Urinary bladder (tissue), 3 donors: ENCODE measurements at regions not wholly inside any gene's neighbourhood (a gene's known extent, or its start where the extent isn't known, plus 50 kb on each side); places are given as distances from the start of the nearest gene placed in this dataset.
"Not testable (repeated sequence)": the region's sequence is repeated elsewhere in the genome, so short reads cannot be mapped to it uniquely, and the experiment has no call there.

Source experiments
- DNase-seq: peaks from one replicate; pipeline ENCODE4 v3.0.0-alpha.2; 2015; ENCODE audit errors: extremely low spot score
- H3K27ac ChIP-seq: one replicate; pipeline ENCODE4 v1.5.1; 2013; ENCODE audit warnings: low read depth, mild to moderate bottlenecking, moderate library complexity
- H3K36me3 ChIP-seq: one replicate; pipeline ENCODE4 v1.6.1; 2013; ENCODE audit warnings: mild to moderate bottlenecking, moderate library complexity; ENCODE audit not compliant: insufficient read depth
- H3K4me1 ChIP-seq: one replicate; pipeline ENCODE4 v1.6.1; 2013; ENCODE audit warnings: mild to moderate bottlenecking, moderate library complexity; ENCODE audit not compliant: insufficient read depth
- H3K4me3 ChIP-seq: one replicate; pipeline ENCODE4 v1.5.1; 2013; ENCODE audit warnings: low read depth, low read length
- WGBS: extraction: QIAGEN DNeasy Blood & Tissue Kit; methylation state at CpG from one replicate; pipeline ENCODE4 v1.1.7; 2013; 5-methylcytosine and 5-hydroxymethylcytosine counted together
- donor health status: healthy with polysubstance abuse.
- donor health status: healthy.

DNA sequence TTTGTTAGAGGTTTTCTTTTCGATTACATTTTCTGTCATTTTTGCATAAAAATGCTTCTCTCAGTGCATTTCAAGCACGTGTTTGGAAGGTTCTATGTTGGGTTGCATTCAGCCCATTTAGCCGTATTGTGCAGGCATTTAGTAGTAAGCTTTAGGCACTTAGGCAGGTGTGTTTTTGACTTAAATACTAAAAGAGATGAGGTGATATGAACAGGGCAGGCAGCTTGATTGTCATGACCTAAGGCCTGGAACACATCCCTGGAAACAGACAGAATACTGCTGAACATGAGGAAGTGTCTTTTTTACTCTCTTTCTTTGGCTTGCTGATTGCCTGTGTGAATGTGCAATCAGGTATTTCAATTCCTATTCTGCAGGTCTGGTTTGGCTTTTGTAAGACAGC, 610.5 kb upstream of the MAN1A1 start:
- Histone ChIP-seq H3K4me1 (no peaks in the 10 kb centered on the region), H3K27ac (no peak overlapping the region), H3K36me3 (no peaks in the 10 kb centered on the region), H3K4me3 (no peak overlapping the region)
- 62% methylated on average over 3 of the region's 3 CpGs for WGBS
- DNase-seq: no peak

- DNase-seq: no peak
- Histone ChIP-seq H3K4me3 (no peak overlapping the region), H3K4me1 (no peaks in the 10 kb centered on the region), H3K27ac (no peak overlapping the region), H3K36me3 (no peaks in the 10 kb centered on the region)
- WGBS: 92% methylated on average over 3 of the region's 3 CpGs
Observed at GRCh38 chr6:119957195-119957594, 607.6 kb upstream of the MAN1A1 start.

DNA sequence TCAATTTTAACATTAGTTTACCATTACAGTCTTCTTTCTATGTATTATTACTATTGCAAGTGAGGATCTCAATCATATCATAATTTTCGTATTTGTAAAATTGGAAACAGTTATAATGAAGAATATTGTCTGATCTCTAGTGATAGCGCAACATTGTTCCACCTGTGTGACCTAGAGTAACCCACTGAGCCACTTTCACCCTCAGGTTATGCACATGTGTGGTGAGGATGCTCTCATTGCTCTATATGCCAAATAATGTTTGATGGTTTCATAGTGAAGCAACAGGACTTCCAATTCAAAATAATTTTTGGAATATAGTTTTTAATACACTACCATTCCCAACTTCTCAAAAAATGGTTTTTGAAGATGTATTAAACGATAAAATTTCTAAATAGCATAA, 603.1 kb upstream of the MAN1A1 start:
- no peaks in the 10 kb centered on the region for H3K36me3 ChIP-seq
- 93% methylated on average over 3 of the region's 3 CpGs for WGBS
- no peak overlapping the region for H3K27ac ChIP-seq
- H3K4me1 ChIP-seq: no peaks in the 10 kb centered on the region
- H3K4me3 ChIP-seq: no peak overlapping the region
- no peak for DNase-seq

DNA sequence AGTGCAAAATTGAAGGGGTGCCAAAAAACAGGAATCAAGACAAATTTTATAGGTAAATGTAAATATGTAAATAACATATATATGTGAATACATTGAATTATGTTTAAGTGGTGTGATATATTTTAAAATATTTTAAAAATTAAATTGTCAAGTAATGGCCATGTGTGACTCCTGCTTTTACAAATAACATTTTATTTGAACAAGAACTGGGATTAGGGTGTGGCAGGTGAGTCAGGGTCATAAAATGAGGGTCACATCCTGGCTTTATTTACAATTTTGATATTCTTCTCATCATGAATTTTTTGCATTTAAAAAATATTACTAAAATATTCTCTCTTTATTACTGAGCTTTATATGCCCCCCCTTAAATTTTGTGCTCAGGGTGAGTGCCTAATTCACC, 601.1 kb upstream of the MAN1A1 start:
- DNase-seq: no peak
- Histone ChIP-seq H3K4me1 (no peaks in the 10 kb centered on the region), H3K27ac (no peak overlapping the region), H3K4me3 (no peak overlapping the region), H3K36me3 (no peaks in the 10 kb centered on the region)

GRCh38 chr6:119942078-119942752, 592.7 kb upstream of the MAN1A1 start:
- Histone ChIP-seq H3K36me3 (no peaks in the 10 kb centered on the region), H3K27ac (no peak overlapping the region), H3K4me1 (no peaks in the 10 kb centered on the region), H3K4me3 (no peak overlapping the region)
- 91% methylated on average over 3 of the region's 3 CpGs for WGBS
- no peak for DNase-seq

DNA sequence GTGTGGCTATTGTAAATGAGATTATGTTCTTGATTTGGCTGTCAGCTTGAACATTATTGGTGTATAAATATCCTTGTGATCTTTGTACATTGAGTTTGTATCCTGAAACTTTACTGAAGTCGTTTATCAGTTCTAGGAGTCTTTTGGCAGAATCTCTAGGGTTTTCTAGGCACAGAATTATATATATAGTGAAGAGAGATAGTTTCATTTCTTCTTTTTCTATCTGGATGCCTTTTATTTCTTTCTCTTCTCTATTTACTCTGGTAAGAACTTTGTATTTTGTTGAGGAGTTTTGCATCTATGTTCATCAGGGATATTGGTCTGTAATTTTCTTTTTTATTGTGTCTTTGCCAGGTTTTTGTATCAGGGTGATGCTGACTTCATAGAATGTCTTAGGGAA, 589.2 kb upstream of the MAN1A1 start:
- H3K4me1 ChIP-seq: no peaks in the 10 kb centered on the region
- no peak for DNase-seq
- H3K27ac ChIP-seq: no peak overlapping the region
- no peaks in the 10 kb centered on the region for H3K36me3 ChIP-seq
- WGBS: 56% methylated on average over 1 of the region's 1 CpG
- H3K4me3 ChIP-seq: no peak overlapping the region

DNA sequence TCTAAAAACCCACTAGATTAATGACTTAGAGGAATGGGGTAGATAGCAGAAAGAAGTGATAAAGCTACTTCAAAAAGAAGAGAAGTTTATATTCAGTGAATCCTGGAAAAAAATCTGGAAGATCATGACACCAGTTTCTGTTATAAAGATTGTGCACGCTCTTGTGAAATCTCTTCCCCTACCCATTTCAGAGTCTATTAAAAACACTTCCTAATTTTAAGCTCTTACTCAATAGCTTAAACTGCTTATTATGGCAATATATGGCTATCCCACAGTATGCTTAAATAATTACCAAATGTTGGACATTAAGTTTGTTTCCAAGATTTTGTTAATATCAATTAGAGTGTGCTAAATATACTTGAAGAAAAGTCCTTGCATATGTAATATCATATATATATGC, 585.3 kb upstream of the MAN1A1 start:
- DNase-seq: no peak
- H3K27ac ChIP-seq: no peak overlapping the region
- no peaks in the 10 kb centered on the region for H3K36me3 ChIP-seq
- no peaks in the 10 kb centered on the region for H3K4me1 ChIP-seq
- no peak overlapping the region for H3K4me3 ChIP-seq
- WGBS: 57% methylated on average over 1 of the region's 1 CpG

DNA sequence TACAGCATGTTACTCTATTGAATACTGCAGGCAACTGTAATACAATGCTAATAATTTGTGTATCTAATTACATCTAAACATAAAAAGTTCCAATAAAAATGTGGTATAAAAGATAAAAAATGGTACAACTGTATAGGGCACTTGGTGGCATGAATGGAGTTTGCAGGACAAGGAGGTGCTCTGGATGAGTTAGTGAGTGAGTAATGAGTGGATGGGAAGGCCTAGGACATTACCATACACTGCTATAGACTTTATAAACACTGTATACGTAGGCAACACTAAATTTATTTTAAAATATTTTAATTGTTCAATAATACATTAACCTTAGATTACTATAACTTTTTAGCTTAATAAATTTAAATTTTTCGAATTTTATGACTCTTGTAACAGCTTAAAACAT, 579.6 kb upstream of the MAN1A1 start:
- DNase-seq: no peak
- WGBS: 77% methylated on average over 2 of the region's 2 CpGs
- Histone ChIP-seq H3K27ac (no peak overlapping the region), H3K4me3 (no peak overlapping the region), H3K4me1 (no peaks in the 10 kb centered on the region), H3K36me3 (no peaks in the 10 kb centered on the region)

DNA sequence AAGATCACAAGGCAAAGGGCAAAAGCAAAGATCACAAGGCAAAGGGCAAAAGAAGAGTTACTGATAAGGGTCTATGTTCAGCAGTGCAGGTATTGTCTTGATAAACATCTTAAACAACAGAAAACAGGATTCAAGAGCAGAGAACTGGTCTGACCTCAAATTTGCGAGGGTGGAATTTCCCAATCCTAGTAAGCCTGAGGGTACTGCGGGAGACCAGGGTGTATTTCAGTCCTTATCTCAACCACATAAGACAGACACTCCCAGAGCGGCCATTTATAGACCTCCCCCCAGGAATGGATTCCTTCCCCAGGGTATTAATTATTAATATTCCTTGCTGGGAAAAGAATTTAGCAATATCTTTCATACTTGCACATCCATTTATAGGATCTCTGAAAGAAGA, 575.3 kb upstream of the MAN1A1 start:
- H3K27ac ChIP-seq, H3K36me3 ChIP-seq, DNase-seq, H3K4me1 ChIP-seq, H3K4me3 ChIP-seq: not testable (repeated sequence)
- WGBS: 95% methylated on average over 3 of the region's 3 CpGs

DNA sequence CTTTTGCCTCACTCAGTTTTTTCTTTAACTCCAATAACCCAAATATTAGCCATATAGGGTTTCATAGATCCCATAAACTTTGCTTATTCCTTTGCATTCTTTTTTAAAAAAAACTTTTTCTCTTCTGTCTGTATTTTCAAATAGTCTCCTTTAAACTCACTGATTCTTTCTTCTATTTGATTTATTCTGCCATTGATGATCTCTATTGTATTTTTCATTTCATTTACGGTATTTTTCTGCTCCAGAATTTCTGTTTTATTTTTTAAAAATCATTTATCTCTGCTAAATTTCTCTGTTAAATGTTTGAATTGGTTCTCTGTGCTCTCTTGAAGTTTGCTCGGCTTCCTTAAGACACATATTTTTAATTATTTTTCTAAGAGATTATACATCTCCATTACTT, 573.3 kb upstream of the MAN1A1 start:
- Histone ChIP-seq H3K4me1 (no peaks in the 10 kb centered on the region), H3K27ac (no peak overlapping the region), H3K36me3 (no peaks in the 10 kb centered on the region), H3K4me3 (no peak overlapping the region)
- WGBS: 43% methylated on average over 2 of the region's 2 CpGs
- DNase-seq: no peak

DNA sequence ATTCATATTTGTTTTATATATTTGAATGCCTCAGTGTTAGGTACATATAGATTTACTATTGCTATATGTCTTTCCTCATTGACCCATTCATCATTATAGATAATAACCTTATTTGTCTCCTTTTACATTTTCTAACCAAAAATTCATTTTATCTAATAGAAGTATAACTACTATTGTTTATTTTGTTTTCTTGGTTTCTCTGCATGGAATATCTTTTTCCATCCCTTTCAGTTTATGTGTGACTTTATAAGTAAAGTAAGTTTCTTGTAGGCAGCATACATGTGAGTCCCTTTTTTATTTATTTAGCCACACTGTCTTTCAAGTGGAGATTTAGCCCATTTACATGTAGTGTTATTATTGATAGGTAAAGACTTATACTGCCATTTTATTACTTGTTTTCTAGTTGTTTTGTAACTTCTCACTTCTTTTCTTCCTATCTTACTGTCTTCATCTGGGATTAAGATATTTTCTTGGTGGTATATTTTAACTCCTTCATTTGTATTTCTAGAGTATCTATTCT, 572.0 kb upstream of the MAN1A1 start:
- no peaks in the 10 kb centered on the region for H3K4me1 ChIP-seq
- peaks cover 3% of the 10 kb centered on the region for H3K36me3 ChIP-seq
- DNase-seq: no peak
- no peak overlapping the region for H3K27ac ChIP-seq
- H3K4me3 ChIP-seq: no peak overlapping the region

DNA sequence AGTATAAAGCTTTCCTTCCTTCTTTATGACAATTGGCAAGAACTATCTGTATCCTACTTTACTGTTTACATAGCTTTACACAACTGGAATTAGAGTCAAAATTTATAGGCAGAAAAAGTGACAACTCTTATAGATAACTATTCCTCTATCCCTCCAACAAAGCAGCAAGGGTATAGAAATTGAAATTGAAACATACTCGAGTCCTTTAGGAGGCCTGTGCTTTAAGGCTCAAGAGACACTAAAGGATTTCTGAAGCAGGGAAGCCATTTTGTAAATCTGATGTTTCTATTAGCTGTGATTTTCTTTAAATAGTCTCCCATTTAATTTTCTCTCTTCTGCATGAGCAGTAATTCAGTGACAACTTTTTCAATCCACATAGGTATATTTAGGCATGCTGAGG, 567.6 kb upstream of the MAN1A1 start:
- no peak overlapping the region for H3K4me3 ChIP-seq
- no peaks in the 10 kb centered on the region for H3K4me1 ChIP-seq
- no peak overlapping the region for H3K27ac ChIP-seq
- WGBS: 36% methylated on average over 1 of the region's 1 CpG
- DNase-seq: no peak
- H3K36me3 ChIP-seq: peaks cover 3% of the 10 kb centered on the region

GRCh38 chr6:119915971-119916370, 566.4 kb upstream of the MAN1A1 start:
- DNase-seq: no peak
- 63% methylated on average over 2 of the region's 2 CpGs for WGBS
- H3K27ac ChIP-seq: no peak overlapping the region
- H3K4me1 ChIP-seq: no peaks in the 10 kb centered on the region
- peaks cover 3% of the 10 kb centered on the region for H3K36me3 ChIP-seq
- H3K4me3 ChIP-seq: no peak overlapping the region

DNA sequence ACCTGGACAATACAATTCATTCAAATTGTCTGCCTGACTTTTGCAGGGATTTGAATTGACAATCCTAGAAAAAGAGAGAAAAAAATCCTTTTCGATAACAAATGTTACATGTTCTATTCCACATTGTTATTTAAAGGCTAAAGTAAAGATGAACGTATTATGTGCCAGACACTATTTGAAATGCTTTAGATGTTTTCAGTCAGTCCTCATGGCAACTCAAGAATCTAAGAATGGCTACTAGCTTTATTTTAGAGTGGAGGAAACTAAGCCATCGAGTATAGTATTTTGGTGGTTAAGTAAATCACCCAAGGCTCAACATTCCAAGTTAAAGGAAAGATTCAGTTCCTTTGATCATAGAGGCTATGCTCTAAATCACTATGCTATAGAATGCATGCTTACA, 558.6 kb upstream of the MAN1A1 start:
- H3K27ac ChIP-seq: no peak overlapping the region
- H3K4me1 ChIP-seq: no peaks in the 10 kb centered on the region
- no peaks in the 10 kb centered on the region for H3K36me3 ChIP-seq
- H3K4me3 ChIP-seq: no peak overlapping the region
- 53% methylated on average over 3 of the region's 3 CpGs for WGBS
- DNase-seq: no peak

DNA sequence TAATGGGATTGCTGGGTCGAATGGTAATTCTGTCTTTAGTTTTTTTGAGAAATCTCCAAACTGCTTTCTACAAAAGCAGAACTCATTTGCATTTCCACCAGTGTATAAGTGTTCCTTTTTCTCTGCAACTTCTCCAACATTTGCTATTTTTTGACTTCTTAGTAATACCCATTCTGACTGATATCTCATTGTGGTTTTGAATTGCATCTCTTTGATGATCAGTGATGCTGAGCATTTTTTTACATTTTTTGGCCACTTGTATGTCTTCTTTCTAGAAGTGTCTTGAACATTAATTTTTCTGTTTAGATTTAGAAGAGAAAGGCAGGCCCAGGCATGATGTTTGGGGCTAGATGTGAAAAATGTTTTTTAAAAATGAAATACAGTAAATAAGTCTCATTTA, 553.1 kb upstream of the MAN1A1 start:
- 80% methylated on average over 1 of the region's 1 CpG for WGBS
- DNase-seq: no peak
- H3K36me3 ChIP-seq: no peaks in the 10 kb centered on the region
- H3K4me3 ChIP-seq: no peak overlapping the region
- no peak overlapping the region for H3K27ac ChIP-seq
- H3K4me1 ChIP-seq: no peaks in the 10 kb centered on the region
